HepG2 (cell line): ENCODE measurements at regions not wholly inside any gene's neighbourhood (a gene's known extent, or its start where the extent isn't known, plus 50 kb on each side); places are given as distances from the start of the nearest gene placed in this dataset.

Experiments used
- ATAC-seq: fragments of 200-7000 bp; cut with Tn5 transposase; 3 replicates; pipeline ENCODE4 v1.9.1; 2020; ENCODE audit warnings: mild to moderate bottlenecking, moderate library complexity
- BruUV-seq: library from RNA; stranded (reverse); fragments of 400-500 nt; replicated peaks from 2 replicates; lab custom pipeline; 2021; lab: Mats Ljungman, UMichigan
- CTCF ChIA-PET: fragments of 300-600 bp; formaldehyde crosslinking; extraction: SDS; loops from one replicate; lab custom pipeline; 2021; ENCODE audit warnings: low total read pairs, inconsistent platforms, low intra/inter-chr PET ratio; lab: Yijun Ruan, JAX
- POLR2A ChIA-PET: fragments of 350-600 bp; sonication (Branson Sonifier 250); formaldehyde crosslinking; loops from one replicate; lab custom pipeline; 2020; ENCODE audit warnings: antibody characterized with exemption, inconsistent platforms; lab: Yijun Ruan, JAX
- DNase-seq: peaks from one replicate; pipeline ENCODE4 v3.0.0-alpha.2; 2015; ENCODE audit warnings: low spot score
- FAIRE-seq: peaks from 3 replicates; lab custom pipeline; 2011; peaks lifted over from hg19 to GRCh38; lab: Jason Lieb, UNC
- H2AFZ ChIP-seq: one replicate; pipeline ENCODE4 v1.6.1; 2011; ENCODE audit warnings: low read length, inconsistent platforms
- H3K27ac ChIP-seq: fragments of 300-600 bp; 3 replicates; pipeline ENCODE4 v1.8.0; 2011; ENCODE audit warnings: mixed run types, mild to moderate bottlenecking, mixed read lengths, low read length, inconsistent platforms; ENCODE audit not compliant: insufficient read depth; ENCODE audit errors: extremely low read length
- H3K27me3 ChIP-seq, 2 experiments: fragments of 200-600 bp in 1 of 2; 2 replicates in 1 of 2; 3 replicates in 1 of 2; pipeline versions ENCODE4 v1.6.0 to v1.8.0; 2011; ENCODE audit warnings: low read length in 2 of 2, mild to moderate bottlenecking in 2 of 2, moderate library complexity in 2 of 2, inconsistent platforms in 1 of 2; ENCODE audit not compliant: insufficient read depth in 2 of 2, control insufficient read depth in 1 of 2
- H3K36me3 ChIP-seq, 2 experiments: fragments of 200-600 bp in 1 of 2; replicated peaks in 1 of 2; 2 replicates in 1 of 2; 3 replicates in 1 of 2; pipeline versions ENCODE4 v1.5.1 to v1.8.0; 2011; ENCODE audit warnings: low read length in 2 of 2, inconsistent platforms in 1 of 2; ENCODE audit not compliant: insufficient read depth in 2 of 2, control insufficient read depth in 1 of 2
- H3K4me1 ChIP-seq: 2 replicates; pipeline ENCODE4 v1.5.1; 2012; ENCODE audit warnings: low read length, inconsistent platforms; ENCODE audit not compliant: insufficient read depth
- H3K4me2 ChIP-seq: 2 replicates; pipeline ENCODE4 v1.6.0; 2011; ENCODE audit warnings: low read depth, low read length, inconsistent platforms
- H3K4me3 ChIP-seq, 3 experiments: fragments of 200-600 bp in 1 of 3; sonication (generic), shearing (Covaris generic) in 1 of 3; replicated peaks in 1 of 3; 2 replicates each; pipeline ENCODE4 v1.5.1; 2011 to 2016; ENCODE audit warnings: low read length in 3 of 3, inconsistent platforms in 2 of 3, low read depth in 2 of 3, mild to moderate bottlenecking in 2 of 3, control low read depth in 1 of 3, mixed read lengths in 1 of 3; ENCODE audit not compliant: insufficient read depth in 1 of 3
- H3K79me2 ChIP-seq: one replicate; pipeline ENCODE4 v1.6.1; 2011; ENCODE audit warnings: low read length, inconsistent platforms; ENCODE audit not compliant: insufficient read depth
- H3K9ac ChIP-seq: 2 replicates; pipeline ENCODE4 v1.6.0; 2011; ENCODE audit warnings: mild to moderate bottlenecking, low read depth, low read length, inconsistent platforms; ENCODE audit not compliant: insufficient read depth
- H3K9me3 ChIP-seq: 2 replicates; pipeline ENCODE4 v1.5.1; 2012; ENCODE audit warnings: mild to moderate bottlenecking, low read length
- H4K20me1 ChIP-seq: 2 replicates; pipeline ENCODE4 v1.6.0; 2011; ENCODE audit warnings: inconsistent platforms, mild to moderate bottlenecking, low read length, moderate library complexity; ENCODE audit not compliant: insufficient read depth
- BCL6 ChIP-seq: IDR thresholded peaks from 2 replicates; pipeline ENCODE4 v1.6.1; 2016; ENCODE audit warnings: missing genetic modification reagents, missing compliant biosample characterization
- JUNB ChIP-seq: sonication (generic); formaldehyde crosslinking; IDR thresholded peaks from 2 replicates; pipeline ENCODE4 v1.8.0; 2022; ENCODE audit warnings: missing genetic modification reagents, mild to moderate bottlenecking, borderline replicate concordance
- MEF2D ChIP-seq: sonication (generic); formaldehyde crosslinking; IDR thresholded peaks from 2 replicates; pipeline ENCODE4 v1.5.1; 2020; ENCODE audit warnings: mild to moderate bottlenecking, missing genetic modification reagents
- MTA3 ChIP-seq: sonication (generic); formaldehyde crosslinking; IDR thresholded peaks from 2 replicates; pipeline ENCODE4 v1.4.0; 2020; ENCODE audit warnings: missing genetic modification reagents
- NFKB2 ChIP-seq: sonication (generic); formaldehyde crosslinking; IDR thresholded peaks from 2 replicates; pipeline ENCODE4 v1.4.0; 2020; ENCODE audit warnings: missing genetic modification reagents, borderline replicate concordance
- PHB2 ChIP-seq: fragments of 450-650 bp; IDR thresholded peaks from 2 replicates; pipeline ENCODE4 v1.6.1; 2018; ENCODE audit not compliant: partially characterized antibody
- TEAD2 ChIP-seq: sonication (generic); formaldehyde crosslinking; IDR thresholded peaks from 2 replicates; pipeline ENCODE4 v1.9.0; 2021; ENCODE audit warnings: missing genetic modification reagents
- THAP8 ChIP-seq: sonication (generic); formaldehyde crosslinking; IDR thresholded peaks from 2 replicates; pipeline ENCODE4 v1.5.1; 2020; ENCODE audit warnings: missing genetic modification reagents, mild to moderate bottlenecking, borderline replicate concordance
- ZBTB20 ChIP-seq: sonication (generic); formaldehyde crosslinking; IDR thresholded peaks from 2 replicates; pipeline ENCODE4 v1.8.1; 2023; ENCODE audit warnings: missing genetic modification reagents, low read depth, mild to moderate bottlenecking, borderline replicate concordance
- ZBTB3 ChIP-seq: sonication (generic); formaldehyde crosslinking; IDR thresholded peaks from 2 replicates; pipeline ENCODE4 v1.4.0; 2020; ENCODE audit warnings: low read depth, mild to moderate bottlenecking, moderate library complexity, missing genetic modification reagents, borderline replicate concordance
- ZFP82 ChIP-seq: sonication (generic); formaldehyde crosslinking; IDR thresholded peaks from 2 replicates; pipeline ENCODE4 v1.5.1; 2020; ENCODE audit warnings: mild to moderate bottlenecking, missing genetic modification reagents, borderline replicate concordance
- ZNF101 ChIP-seq: sonication (generic); formaldehyde crosslinking; IDR thresholded peaks from 2 replicates; pipeline ENCODE4 v1.4.0; 2020; ENCODE audit warnings: mild to moderate bottlenecking, low read depth, missing genetic modification reagents, borderline replicate concordance
- ZNF367 ChIP-seq: sonication (generic); formaldehyde crosslinking; IDR thresholded peaks from 2 replicates; pipeline ENCODE4 v1.4.0; 2020; ENCODE audit warnings: missing genetic modification reagents, borderline replicate concordance
- ZNF629 ChIP-seq: sonication (generic); formaldehyde crosslinking; conservative IDR thresholded peaks from 2 replicates; pipeline ENCODE4 v1.5.0; 2020; ENCODE audit warnings: missing genetic modification reagents
- ZNF639 ChIP-seq: conservative IDR thresholded peaks from 2 replicates; pipeline ENCODE4 v1.6.1; 2018; ENCODE audit warnings: missing genetic modification reagents
- ZNF788 ChIP-seq: sonication (generic); formaldehyde crosslinking; IDR thresholded peaks from 2 replicates; pipeline ENCODE4 v1.5.0; 2020; ENCODE audit warnings: mild to moderate bottlenecking, missing genetic modification reagents, borderline replicate concordance
- WGBS: methylation state at CpG from one replicate; pipeline ENCODE4 v1.1.6; 2017; ENCODE audit warnings: low lambda C conversion rate; 5-methylcytosine and 5-hydroxymethylcytosine counted together
- in situ Hi-C: cut with HindIII; loops from 2 replicates; pipeline ENCODE4 v1.10.0; 2017; ENCODE audit warnings: low pct_unique_long_range_greater_than_20kb; ENCODE audit not compliant: extremely low pct_ligation_motif_present
- intact Hi-C: fragments of 100-400 bp; cut with micrococcal nuclease; formaldehyde crosslinking; loops from one replicate; pipeline ENCODE4 v1.10.0; 2022; ENCODE audit not compliant: unreplicated experiment
- TF ChIP-seq, protein P1 (sequence below): IDR thresholded peaks from 2 replicates; pipeline ENCODE4 v1.6.1; 2016; ENCODE audit warnings: missing biosample characterization, missing genetic modification reagents, low read depth

- no peak overlapping the region for H2AFZ ChIP-seq
- H3K79me2 ChIP-seq, result no peaks in the 10 kb centered on the region
- ChIA-PET CTCF (no interaction called here), POLR2A (no interaction called here)
- DNase-seq (no peak), FAIRE-seq (no peak), ATAC-seq (peak; percentile 50; the same call in 2 of the 3 replicates)
- 2% methylated on average over 4 of the region's 4 CpGs for WGBS
- no peak overlapping the region for H3K9ac ChIP-seq
- TF ChIP-seq ZNF101, result no peak
- TF ChIP-seq ZNF367 (CRISPR knock-in tag), result no peak
- TF ChIP-seq BCL6, result peak; percentile 52; the same call in 1 of the 2 replicates
- TF ChIP-seq JUNB (CRISPR knock-in tag), result no peak
- no peak for TF ChIP-seq ZBTB3 (CRISPR knock-in tag)
- TF ChIP-seq ZNF788, result no peak
- no peaks in the 10 kb centered on the region for H3K27me3 ChIP-seq
- intact Hi-C loops, result no loop called here
- BruUV-seq, result no TSS peak
- H3K9me3 ChIP-seq, result no peaks in the 10 kb centered on the region
- in situ Hi-C loops, result no loop called here
- no peaks in the 10 kb centered on the region for H3K4me1 ChIP-seq
- no peaks in the 10 kb centered on the region for H3K36me3 ChIP-seq
- no peak overlapping the region for H3K4me2 ChIP-seq
- no peaks in the 10 kb centered on the region for H4K20me1 ChIP-seq
- no peak overlapping the region for H3K27ac ChIP-seq
- no peak overlapping the region for H3K4me3 ChIP-seq
Measured at GRCh38 chr4:136573460-136573859, 958.8 kb downstream of the PCDH18 start.

DNA sequence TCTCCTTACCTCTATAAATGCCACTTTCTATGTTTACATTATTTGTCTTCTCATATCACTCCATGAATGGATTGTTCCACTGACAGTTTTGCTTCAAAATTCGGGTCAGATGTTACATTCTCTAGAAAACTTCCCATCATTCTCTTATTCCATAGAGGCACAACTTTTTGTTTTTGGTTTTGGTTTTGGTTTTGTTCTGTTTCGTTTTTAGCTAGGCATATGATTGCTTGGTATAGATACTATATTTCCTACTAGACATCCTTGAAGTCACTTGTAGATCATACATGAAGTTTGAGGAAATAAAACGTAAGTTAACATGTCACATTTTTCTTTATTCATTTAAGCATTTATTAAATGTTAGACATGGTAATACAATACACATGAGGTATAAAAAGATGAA is 961.0 kb downstream of the PCDH18 start:
- H3K79me2 ChIP-seq, result no peaks in the 10 kb centered on the region
- BruUV-seq, result no TSS peak
- no peaks in the 10 kb centered on the region for H3K27me3 ChIP-seq
- no peaks in the 10 kb centered on the region for H4K20me1 ChIP-seq
- no peak overlapping the region for H3K9ac ChIP-seq
- ChIA-PET CTCF (no interaction called here), POLR2A (no interaction called here)
- no peak for FAIRE-seq
- intact Hi-C loops (no loop called here), in situ Hi-C loops (no loop called here)
- 3% methylated on average over 3 of the region's 3 CpGs for WGBS
- no peak for ATAC-seq
- H3K4me2 ChIP-seq, result no peak overlapping the region
- no peak overlapping the region for H3K4me3 ChIP-seq
- no peaks in the 10 kb centered on the region for H3K36me3 ChIP-seq
- H3K9me3 ChIP-seq, result no peaks in the 10 kb centered on the region
- H3K27ac ChIP-seq, result no peak overlapping the region
- no peaks in the 10 kb centered on the region for H3K4me1 ChIP-seq
- no peak overlapping the region for H2AFZ ChIP-seq
- DNase-seq, result no peak
- TF ChIP-seq MEF2D (CRISPR knock-in tag) (no peak), PHB2 (no peak), ZBTB20 (CRISPR knock-in tag) (no peak), TEAD2 (CRISPR knock-in tag) (no peak), THAP8 (CRISPR knock-in tag) (no peak), ZNF639 (CRISPR knock-in tag) (no peak), NFKB2 (CRISPR knock-in tag) (no peak), ZNF629 (CRISPR knock-in tag) (no peak), ZFP82 (CRISPR knock-in tag) (no peak), MTA3 (CRISPR knock-in tag) (no peak)
- TF ChIP-seq, protein P1, sequence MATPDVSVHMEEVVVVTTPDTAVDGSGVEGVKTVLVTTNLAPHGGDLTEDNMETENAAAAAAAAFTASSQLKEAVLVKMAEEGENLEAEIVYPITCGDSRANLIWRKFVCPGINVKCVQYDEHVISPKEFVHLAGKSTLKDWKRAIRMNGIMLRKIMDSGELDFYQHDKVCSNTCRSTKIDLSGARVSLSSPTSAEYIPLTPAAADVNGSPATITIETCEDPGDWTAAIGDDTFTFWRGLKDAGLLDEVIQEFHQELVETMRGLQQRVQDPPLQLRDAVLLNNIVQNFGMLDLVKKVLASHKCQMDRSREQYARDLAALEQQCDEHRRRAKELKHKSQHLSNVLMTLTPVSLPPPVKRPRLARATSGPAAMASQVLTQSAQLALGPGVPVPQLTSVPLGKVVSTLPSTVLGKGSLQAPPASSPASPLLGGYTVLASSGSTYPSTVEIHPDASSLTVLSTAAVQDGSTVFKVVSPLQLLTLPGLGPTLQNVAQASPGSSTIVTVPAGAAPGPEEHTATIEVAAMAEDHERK (CRISPR knock-in tag), result no peak
